SK-N-SH (cell line): ENCODE measurements at regions not wholly inside any gene's neighbourhood (a gene's known extent, or its start where the extent isn't known, plus 50 kb on each side); places are given as distances from the start of the nearest gene placed in this dataset.

Experiments
- CTCF ChIA-PET: fragments of 300-600, 350-600 bp; formaldehyde crosslinking; extraction: SDS; loops from one replicate; lab custom pipeline; 2021; lab: Yijun Ruan, JAX
- POLR2A ChIA-PET: fragments of 350-600 bp; sonication (Branson Sonifier 250); formaldehyde crosslinking; extraction: SDS; loops from one replicate; lab custom pipeline; 2020; ENCODE audit warnings: antibody characterized with exemption, inconsistent platforms; lab: Yijun Ruan, JAX
- DNase-seq: peaks from one replicate; pipeline ENCODE4 v3.0.0; 2012
- H2AFZ ChIP-seq: fragments of 200-600 bp; sonication (generic); 2 replicates; pipeline ENCODE4 v1.8.1; 2016; ENCODE audit warnings: antibody characterized with exemption, mild to moderate bottlenecking, low read depth
- H3F3A ChIP-seq: fragments of 200-600 bp; sonication (generic); replicated peaks from 2 replicates; pipeline ENCODE3; 2016; ENCODE audit warnings: antibody characterized with exemption, mild to moderate bottlenecking; ENCODE audit not compliant: insufficient read depth
- H3K27ac ChIP-seq, 2 experiments: fragments of 200-500 bp in 1 of 2; fragments of 200-600 bp in 1 of 2; sonication (Bioruptor generic) in 1 of 2; sonication (generic), shearing (Covaris generic) in 1 of 2; 2 replicates each; pipeline versions ENCODE4 v1.5.1 to v1.6.1; 2014 to 2016; ENCODE audit warnings: low read depth in 2 of 2, inconsistent platforms in 1 of 2, low read length in 1 of 2, mild to moderate bottlenecking in 1 of 2, mixed read lengths in 1 of 2
- H3K27me3 ChIP-seq: fragments of 200-600 bp; sonication (generic), shearing (Covaris generic); 2 replicates; pipeline ENCODE4 v1.6.1; 2016; ENCODE audit warnings: mixed run types; ENCODE audit not compliant: insufficient read depth
- H3K36me3 ChIP-seq, 2 experiments: fragments of 200-500 bp in 1 of 2; fragments of 200-600 bp in 1 of 2; sonication (Bioruptor generic) in 1 of 2; sonication (generic) in 1 of 2; replicated peaks in 1 of 2; 2 replicates each; pipeline versions ENCODE3 to v1.5.1; 2014 to 2016; ENCODE audit warnings: low read length in 1 of 2, mild to moderate bottlenecking in 1 of 2; ENCODE audit not compliant: insufficient read depth in 2 of 2, control insufficient read depth in 1 of 2
- H3K4me1 ChIP-seq, 2 experiments: fragments of 200-500 bp in 1 of 2; fragments of 200-600 bp in 1 of 2; sonication (Bioruptor generic) in 1 of 2; sonication (generic), shearing (Covaris generic) in 1 of 2; 2 replicates each; pipeline versions ENCODE4 v1.5.1 to v1.6.1; 2014 to 2016; ENCODE audit warnings: low read depth in 1 of 2, low read length in 1 of 2, mixed run types in 1 of 2; ENCODE audit not compliant: insufficient read depth in 2 of 2, control insufficient read depth in 1 of 2
- H3K4me2 ChIP-seq: fragments of 200-600 bp; sonication (generic), shearing (Covaris generic); 2 replicates; pipeline ENCODE4 v1.6.1; 2017; ENCODE audit warnings: mixed run types
- H3K4me3 ChIP-seq, 2 experiments: fragments of 200-500 bp in 1 of 2; fragments of 200-600 bp in 1 of 2; sonication (Bioruptor generic) in 1 of 2; sonication (generic), shearing (Covaris generic) in 1 of 2; 2 replicates each; pipeline versions ENCODE4 v1.5.1 to v1.8.1; 2014 to 2016; ENCODE audit warnings: low read depth in 2 of 2, inconsistent platforms in 1 of 2, low read length in 1 of 2, mild to moderate bottlenecking in 1 of 2, mixed read lengths in 1 of 2, moderate library complexity in 1 of 2
- H3K79me2 ChIP-seq: fragments of 200-600 bp; sonication (generic); 2 replicates; pipeline ENCODE4 v1.8.1; 2017; ENCODE audit warnings: mild to moderate bottlenecking; ENCODE audit not compliant: insufficient read depth
- H3K9ac ChIP-seq: fragments of 200-600 bp; sonication (generic); 2 replicates; pipeline ENCODE4 v1.6.1; 2017; ENCODE audit warnings: mixed run types
- H3K9me2 ChIP-seq: fragments of 200-600 bp; sonication (generic); 2 replicates; pipeline ENCODE4 v1.6.1; 2017; ENCODE audit warnings: mixed run types
- H3K9me3 ChIP-seq: fragments of 200-600 bp; sonication (generic); 2 replicates; pipeline ENCODE4 v1.6.1; 2017; ENCODE audit warnings: mixed run types, mild to moderate bottlenecking, moderate library complexity
- H4K20me1 ChIP-seq: fragments of 200-600 bp; sonication (generic); 2 replicates; pipeline ENCODE4 v1.6.1; 2017; ENCODE audit warnings: mild to moderate bottlenecking, mixed run types; ENCODE audit not compliant: insufficient read depth
- EP300 ChIP-seq, 2 experiments: IDR thresholded peaks; 2 replicates each; pipeline versions ENCODE4 v1.4.0 to v1.6.1; 2012; ENCODE audit warnings: borderline replicate concordance in 1 of 2, low read depth in 1 of 2, low read length in 1 of 2
- GATA2 ChIP-seq: sonication (generic); formaldehyde crosslinking; IDR thresholded peaks from 2 replicates; pipeline ENCODE4 v1.5.0; 2020; ENCODE audit warnings: mild to moderate bottlenecking, missing genetic modification reagents
- RXRA ChIP-seq: IDR thresholded peaks from 2 replicates; pipeline ENCODE4 v1.4.0; 2012; ENCODE audit warnings: low read depth, mild to moderate bottlenecking, borderline replicate concordance
- WGBS: methylation state at CpG from one replicate; pipeline ENCODE4 v1.1.6; 2017; ENCODE audit warnings: low lambda C conversion rate; 5-methylcytosine and 5-hydroxymethylcytosine counted together
- TF ChIP-seq, protein P1 (sequence below): fragments of 150-350 bp; IDR thresholded peaks from 2 replicates; pipeline ENCODE4 v1.6.1; 2016; ENCODE audit warnings: mild to moderate bottlenecking, low read depth, low read length
- TF ChIP-seq, protein P2 (sequence below): fragments of 200-600 bp; sonication (generic); IDR thresholded peaks from 2 replicates; pipeline ENCODE4 v1.6.1; 2017; ENCODE audit warnings: antibody characterized with exemption, mild to moderate bottlenecking, moderate library complexity
- TF ChIP-seq, protein P3 (sequence below): IDR thresholded peaks from 2 replicates; pipeline ENCODE4; 2012

DNA sequence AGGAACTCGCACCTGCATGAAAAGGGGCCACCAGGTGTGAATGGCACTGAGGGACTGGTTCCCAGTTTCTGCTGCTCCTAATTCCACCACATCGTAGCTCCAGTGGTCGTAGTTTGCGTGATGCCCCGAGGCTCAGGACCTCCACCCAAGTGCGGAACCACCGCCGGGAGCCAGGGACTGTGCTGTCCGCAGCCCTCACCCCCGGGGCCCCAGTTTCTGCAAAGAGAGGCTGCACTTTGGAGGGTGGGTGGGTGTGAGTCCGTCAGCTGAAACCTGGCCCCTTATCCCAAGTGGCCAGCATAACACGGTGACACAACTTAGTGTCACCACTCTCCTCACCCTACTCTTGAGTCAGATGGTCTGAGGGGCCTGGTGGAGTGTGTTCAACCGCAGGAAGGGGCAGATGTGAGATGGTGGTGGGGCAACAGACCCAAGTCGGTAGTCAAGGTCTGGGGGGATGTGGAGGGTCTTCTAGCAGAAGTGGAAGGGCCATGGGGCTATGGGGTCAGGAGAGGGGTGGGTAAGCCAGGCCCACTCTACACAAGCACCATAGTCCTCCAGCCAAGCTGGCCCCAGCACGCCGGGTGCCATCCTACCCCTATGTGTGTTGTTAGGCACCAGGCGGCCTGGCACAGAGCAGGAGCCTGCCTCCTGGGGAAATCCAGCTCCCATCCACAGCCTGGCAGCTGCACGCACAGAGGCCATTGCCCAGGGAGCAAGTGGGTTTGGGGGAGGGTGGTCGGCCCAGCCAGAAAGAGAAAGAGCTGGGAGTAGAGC, 1301.6 kb downstream of the UQCRFS1 start:
- no peak for TF ChIP-seq RXRA
- TF ChIP-seq GATA2 (CRISPR knock-in tag) = no peak
- TF ChIP-seq, protein P1, sequence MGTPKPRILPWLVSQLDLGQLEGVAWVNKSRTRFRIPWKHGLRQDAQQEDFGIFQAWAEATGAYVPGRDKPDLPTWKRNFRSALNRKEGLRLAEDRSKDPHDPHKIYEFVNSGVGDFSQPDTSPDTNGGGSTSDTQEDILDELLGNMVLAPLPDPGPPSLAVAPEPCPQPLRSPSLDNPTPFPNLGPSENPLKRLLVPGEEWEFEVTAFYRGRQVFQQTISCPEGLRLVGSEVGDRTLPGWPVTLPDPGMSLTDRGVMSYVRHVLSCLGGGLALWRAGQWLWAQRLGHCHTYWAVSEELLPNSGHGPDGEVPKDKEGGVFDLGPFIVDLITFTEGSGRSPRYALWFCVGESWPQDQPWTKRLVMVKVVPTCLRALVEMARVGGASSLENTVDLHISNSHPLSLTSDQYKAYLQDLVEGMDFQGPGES = no peak
- TF ChIP-seq, protein P2, sequence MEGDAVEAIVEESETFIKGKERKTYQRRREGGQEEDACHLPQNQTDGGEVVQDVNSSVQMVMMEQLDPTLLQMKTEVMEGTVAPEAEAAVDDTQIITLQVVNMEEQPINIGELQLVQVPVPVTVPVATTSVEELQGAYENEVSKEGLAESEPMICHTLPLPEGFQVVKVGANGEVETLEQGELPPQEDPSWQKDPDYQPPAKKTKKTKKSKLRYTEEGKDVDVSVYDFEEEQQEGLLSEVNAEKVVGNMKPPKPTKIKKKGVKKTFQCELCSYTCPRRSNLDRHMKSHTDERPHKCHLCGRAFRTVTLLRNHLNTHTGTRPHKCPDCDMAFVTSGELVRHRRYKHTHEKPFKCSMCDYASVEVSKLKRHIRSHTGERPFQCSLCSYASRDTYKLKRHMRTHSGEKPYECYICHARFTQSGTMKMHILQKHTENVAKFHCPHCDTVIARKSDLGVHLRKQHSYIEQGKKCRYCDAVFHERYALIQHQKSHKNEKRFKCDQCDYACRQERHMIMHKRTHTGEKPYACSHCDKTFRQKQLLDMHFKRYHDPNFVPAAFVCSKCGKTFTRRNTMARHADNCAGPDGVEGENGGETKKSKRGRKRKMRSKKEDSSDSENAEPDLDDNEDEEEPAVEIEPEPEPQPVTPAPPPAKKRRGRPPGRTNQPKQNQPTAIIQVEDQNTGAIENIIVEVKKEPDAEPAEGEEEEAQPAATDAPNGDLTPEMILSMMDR = no peak
- no peak for DNase-seq
- H3K27ac ChIP-seq = no peak overlapping the region
- ChIA-PET CTCF (interaction anchor here (1.3 kb wide), 1 partner anchor 11 kb away, joined by 3 read pairs; no protein-coding TSS in a partner anchor), POLR2A (no interaction called here)
- H3K4me3 ChIP-seq = no peak overlapping the region
- H3K9me2 ChIP-seq = no peaks in the 10 kb centered on the region
- no peaks in the 10 kb centered on the region for H3K36me3 ChIP-seq
- no peaks in the 10 kb centered on the region for H3K79me2 ChIP-seq
- H2AFZ ChIP-seq = no peak overlapping the region
- H3F3A ChIP-seq = no peaks in the 10 kb centered on the region
- WGBS = 0% methylated on average over 6 of the region's 19 CpGs
- no peak overlapping the region for H3K4me2 ChIP-seq
- no peaks in the 10 kb centered on the region for H3K4me1 ChIP-seq
- H3K9me3 ChIP-seq = no peaks in the 10 kb centered on the region
- H4K20me1 ChIP-seq = no peaks in the 10 kb centered on the region
- no peaks in the 10 kb centered on the region for H3K27me3 ChIP-seq
- H3K9ac ChIP-seq = no peak overlapping the region

DNA sequence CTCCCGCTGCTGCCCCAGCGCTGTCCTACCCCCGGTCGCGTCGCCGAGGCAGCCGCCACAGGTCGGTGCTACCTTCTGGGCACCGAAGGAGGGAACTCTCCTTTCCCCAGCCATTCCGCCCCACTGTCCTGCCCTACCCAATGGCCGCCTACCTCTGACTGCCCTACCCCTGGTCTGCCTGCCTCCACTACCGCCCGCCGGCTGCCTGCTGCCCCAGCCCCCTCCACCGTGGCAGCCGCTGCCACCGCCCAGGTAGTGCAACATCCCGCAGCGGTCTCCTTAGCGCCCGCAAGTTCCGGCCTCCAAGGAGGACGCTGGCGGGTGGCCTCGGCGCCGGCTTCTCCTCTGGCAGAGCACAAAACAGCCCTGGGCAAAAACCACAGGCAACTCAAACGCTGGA, 1303.1 kb downstream of the UQCRFS1 start:
- Histone ChIP-seq H2AFZ (no peak overlapping the region), H3K9me2 (no peaks in the 10 kb centered on the region), H3K36me3 (no peaks in the 10 kb centered on the region), H3K9ac (no peak overlapping the region), H3K4me1 (no peaks in the 10 kb centered on the region), H3K27me3 (no peaks in the 10 kb centered on the region), H3K79me2 (no peaks in the 10 kb centered on the region), H3K4me3 (no peak overlapping the region), H3F3A (no peaks in the 10 kb centered on the region), H3K27ac (no peak overlapping the region), H3K9me3 (no peaks in the 10 kb centered on the region), H4K20me1 (no peaks in the 10 kb centered on the region), H3K4me2 (no peak overlapping the region)
- ChIA-PET CTCF (no interaction called here), POLR2A (no interaction called here)
- no peak for TF ChIP-seq EP300 (IDR thresholded peaks at IDR 0.05; ENCODE audit: borderline replicate concordance in 1 of 2, low read depth in 1 of 2, low read length in 1 of 2)
- TF ChIP-seq, protein P3, sequence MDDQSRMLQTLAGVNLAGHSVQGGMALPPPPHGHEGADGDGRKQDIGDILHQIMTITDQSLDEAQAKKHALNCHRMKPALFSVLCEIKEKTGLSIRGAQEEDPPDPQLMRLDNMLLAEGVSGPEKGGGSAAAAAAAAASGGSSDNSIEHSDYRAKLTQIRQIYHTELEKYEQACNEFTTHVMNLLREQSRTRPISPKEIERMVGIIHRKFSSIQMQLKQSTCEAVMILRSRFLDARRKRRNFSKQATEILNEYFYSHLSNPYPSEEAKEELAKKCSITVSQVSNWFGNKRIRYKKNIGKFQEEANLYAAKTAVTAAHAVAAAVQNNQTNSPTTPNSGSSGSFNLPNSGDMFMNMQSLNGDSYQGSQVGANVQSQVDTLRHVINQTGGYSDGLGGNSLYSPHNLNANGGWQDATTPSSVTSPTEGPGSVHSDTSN = no peak
- DNase-seq = no peak
- WGBS = 46% methylated on average over 26 of the region's 29 CpGs
